WTC11 (cell line): ENCODE measurements at regions not wholly inside any gene's neighbourhood (a gene's known extent, or its start where the extent isn't known, plus 50 kb on each side); places are given as distances from the start of the nearest gene placed in this dataset.

ENCODE experiments used
- CREB1 ChIP-seq: sonication (generic); formaldehyde crosslinking; IDR thresholded peaks from 2 replicates; pipeline ENCODE4 v1.8.0; 2023; ENCODE audit warnings: mild to moderate bottlenecking, missing genetic modification reagents
- ELF4 ChIP-seq: sonication (generic); formaldehyde crosslinking; IDR thresholded peaks from 2 replicates; pipeline ENCODE4 v1.8.1; 2022; ENCODE audit warnings: low read depth, mild to moderate bottlenecking, moderate library complexity, missing genetic modification reagents
- HMGA2 ChIP-seq: fragments of 250-450 bp; sonication (Bioruptor Pico); IDR thresholded peaks from 2 replicates; pipeline ENCODE4 v1.4.0; 2021; ENCODE audit warnings: mild to moderate bottlenecking, moderate library complexity
- IRF1 ChIP-seq: sonication (generic); formaldehyde crosslinking; IDR thresholded peaks from 2 replicates; pipeline ENCODE4 v1.8.0; 2023; ENCODE audit warnings: missing genetic modification reagents
- NR2C2 ChIP-seq: sonication (generic); formaldehyde crosslinking; IDR thresholded peaks from 2 replicates; pipeline ENCODE4 v1.8.0; 2022; ENCODE audit warnings: mild to moderate bottlenecking, missing genetic modification reagents
- NR3C1 ChIP-seq: sonication (generic); formaldehyde crosslinking; conservative IDR thresholded peaks from 2 replicates; pipeline ENCODE4 v1.8.1; 2023; ENCODE audit warnings: low read depth, mild to moderate bottlenecking, missing genetic modification reagents
- TF ChIP-seq, protein P1 (sequence below): sonication (generic); formaldehyde crosslinking; conservative IDR thresholded peaks from 2 replicates; pipeline ENCODE4 v1.8.1; 2022; ENCODE audit warnings: mild to moderate bottlenecking, missing genetic modification reagents
- TF ChIP-seq, protein P2 (sequence below): fragments of 200-600 bp; IDR thresholded peaks from 2 replicates; pipeline ENCODE4 v1.8.0; 2022; ENCODE audit warnings: antibody characterized with exemption
- TF ChIP-seq, protein P3 (sequence below): sonication (generic); formaldehyde crosslinking; IDR thresholded peaks from 2 replicates; pipeline ENCODE4 v1.8.0; 2022; ENCODE audit warnings: mild to moderate bottlenecking, missing genetic modification reagents

GRCh38 chr16:73735954-73736353, 560.7 kb upstream of the PSMD7 start:
- TF ChIP-seq, protein P1, sequence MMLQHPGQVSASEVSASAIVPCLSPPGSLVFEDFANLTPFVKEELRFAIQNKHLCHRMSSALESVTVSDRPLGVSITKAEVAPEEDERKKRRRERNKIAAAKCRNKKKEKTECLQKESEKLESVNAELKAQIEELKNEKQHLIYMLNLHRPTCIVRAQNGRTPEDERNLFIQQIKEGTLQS (CRISPR knock-in tag): no peak
- no peak for TF ChIP-seq ELF4 (CRISPR knock-in tag)
- TF ChIP-seq IRF1 (CRISPR knock-in tag): no peak
- TF ChIP-seq, protein P2, sequence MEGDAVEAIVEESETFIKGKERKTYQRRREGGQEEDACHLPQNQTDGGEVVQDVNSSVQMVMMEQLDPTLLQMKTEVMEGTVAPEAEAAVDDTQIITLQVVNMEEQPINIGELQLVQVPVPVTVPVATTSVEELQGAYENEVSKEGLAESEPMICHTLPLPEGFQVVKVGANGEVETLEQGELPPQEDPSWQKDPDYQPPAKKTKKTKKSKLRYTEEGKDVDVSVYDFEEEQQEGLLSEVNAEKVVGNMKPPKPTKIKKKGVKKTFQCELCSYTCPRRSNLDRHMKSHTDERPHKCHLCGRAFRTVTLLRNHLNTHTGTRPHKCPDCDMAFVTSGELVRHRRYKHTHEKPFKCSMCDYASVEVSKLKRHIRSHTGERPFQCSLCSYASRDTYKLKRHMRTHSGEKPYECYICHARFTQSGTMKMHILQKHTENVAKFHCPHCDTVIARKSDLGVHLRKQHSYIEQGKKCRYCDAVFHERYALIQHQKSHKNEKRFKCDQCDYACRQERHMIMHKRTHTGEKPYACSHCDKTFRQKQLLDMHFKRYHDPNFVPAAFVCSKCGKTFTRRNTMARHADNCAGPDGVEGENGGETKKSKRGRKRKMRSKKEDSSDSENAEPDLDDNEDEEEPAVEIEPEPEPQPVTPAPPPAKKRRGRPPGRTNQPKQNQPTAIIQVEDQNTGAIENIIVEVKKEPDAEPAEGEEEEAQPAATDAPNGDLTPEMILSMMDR: no peak
- no peak for TF ChIP-seq CREB1 (CRISPR knock-in tag)
- TF ChIP-seq HMGA2: no peak
- no peak for TF ChIP-seq NR2C2 (CRISPR knock-in tag)
- TF ChIP-seq NR3C1: no peak
- TF ChIP-seq, protein P3, sequence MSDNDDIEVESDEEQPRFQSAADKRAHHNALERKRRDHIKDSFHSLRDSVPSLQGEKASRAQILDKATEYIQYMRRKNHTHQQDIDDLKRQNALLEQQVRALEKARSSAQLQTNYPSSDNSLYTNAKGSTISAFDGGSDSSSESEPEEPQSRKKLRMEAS (CRISPR knock-in tag): no peak
